HCT116 (cell line): ENCODE measurements at regions not wholly inside any gene's neighbourhood (a gene's known extent, or its start where the extent isn't known, plus 50 kb on each side); places are given as distances from the start of the nearest gene placed in this dataset.
"Not testable (repeated sequence)": the region's sequence is repeated elsewhere in the genome, so short reads cannot be mapped to it uniquely, and the experiment has no call there.

ENCODE experiments used
- FOSL1 ChIP-seq: IDR thresholded peaks from 2 replicates; pipeline ENCODE4 v1.6.1; 2012; ENCODE audit warnings: low read depth
- POLR2A ChIP-seq: IDR thresholded peaks from 2 replicates; pipeline ENCODE4 v1.7.0; 2011; ENCODE audit warnings: borderline replicate concordance; ENCODE audit not compliant: insufficient read depth, insufficient read length; ENCODE audit errors: extremely low read depth

DNA sequence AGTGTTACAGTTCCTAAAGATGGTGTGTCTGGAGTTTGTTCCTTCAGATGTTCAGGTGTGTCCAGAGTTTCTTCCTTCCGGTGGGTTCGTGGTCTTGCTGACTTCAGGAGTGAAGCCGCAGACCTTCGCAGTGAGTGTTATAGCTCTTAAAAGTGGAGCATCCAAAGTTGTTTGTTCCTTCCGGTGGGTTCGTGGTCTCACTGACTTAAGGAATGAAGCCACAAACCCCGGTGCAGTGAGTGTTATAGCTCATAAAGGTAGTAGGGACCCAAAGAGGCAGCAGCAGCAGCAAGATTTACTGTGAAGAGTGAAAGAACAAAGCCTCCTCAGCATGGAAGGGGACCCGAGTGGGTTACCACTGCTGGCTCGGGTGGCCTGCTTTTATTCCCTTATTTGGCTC lies 90.6 kb upstream of the CST7 start:
- TF ChIP-seq POLR2A, FOSL1: not testable (repeated sequence)
